Retinal pigment epithelial cell (primary cell): ENCODE measurements at regions not wholly inside any gene's neighbourhood (a gene's known extent, or its start where the extent isn't known, plus 50 kb on each side); places are given as distances from the start of the nearest gene placed in this dataset.

Experiments used
- DNase-seq: peaks from one replicate; pipeline ENCODE4 v3.0.0-alpha.2; 2010; ENCODE audit warnings: low read depth
- H3K4me3 ChIP-seq: 2 replicates; pipeline ENCODE4 v1.5.1; 2011; ENCODE audit warnings: mild to moderate bottlenecking, low read length, control low read depth, moderate library complexity
- TF ChIP-seq, protein P1 (sequence below): conservative IDR thresholded peaks from 2 replicates; pipeline ENCODE4 v1.5.1; 2011; ENCODE audit warnings: low read depth, low read length, control low read depth, inconsistent platforms

DNA sequence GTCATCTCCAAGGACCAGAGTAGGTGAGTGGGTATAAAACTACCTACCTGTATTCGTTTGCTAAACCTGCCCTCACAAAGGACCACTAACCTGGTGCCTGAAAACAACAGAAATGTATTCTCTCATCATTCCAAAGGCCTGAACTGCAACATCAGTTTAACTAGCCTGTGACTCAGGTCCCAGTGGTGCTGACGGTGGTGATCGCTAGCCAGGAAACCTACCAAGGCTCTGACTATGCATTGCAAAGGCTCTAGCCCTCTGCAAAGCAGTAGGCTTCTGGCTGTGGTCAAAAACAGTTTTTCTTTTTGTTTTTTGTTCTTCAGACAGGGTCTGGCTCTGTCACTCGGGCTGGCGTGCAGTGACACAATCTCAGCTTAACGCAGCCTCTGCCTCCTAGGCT lies 107.5 kb downstream of the NPTX2 start:
- DNase-seq, result no peak
- TF ChIP-seq, protein P1, sequence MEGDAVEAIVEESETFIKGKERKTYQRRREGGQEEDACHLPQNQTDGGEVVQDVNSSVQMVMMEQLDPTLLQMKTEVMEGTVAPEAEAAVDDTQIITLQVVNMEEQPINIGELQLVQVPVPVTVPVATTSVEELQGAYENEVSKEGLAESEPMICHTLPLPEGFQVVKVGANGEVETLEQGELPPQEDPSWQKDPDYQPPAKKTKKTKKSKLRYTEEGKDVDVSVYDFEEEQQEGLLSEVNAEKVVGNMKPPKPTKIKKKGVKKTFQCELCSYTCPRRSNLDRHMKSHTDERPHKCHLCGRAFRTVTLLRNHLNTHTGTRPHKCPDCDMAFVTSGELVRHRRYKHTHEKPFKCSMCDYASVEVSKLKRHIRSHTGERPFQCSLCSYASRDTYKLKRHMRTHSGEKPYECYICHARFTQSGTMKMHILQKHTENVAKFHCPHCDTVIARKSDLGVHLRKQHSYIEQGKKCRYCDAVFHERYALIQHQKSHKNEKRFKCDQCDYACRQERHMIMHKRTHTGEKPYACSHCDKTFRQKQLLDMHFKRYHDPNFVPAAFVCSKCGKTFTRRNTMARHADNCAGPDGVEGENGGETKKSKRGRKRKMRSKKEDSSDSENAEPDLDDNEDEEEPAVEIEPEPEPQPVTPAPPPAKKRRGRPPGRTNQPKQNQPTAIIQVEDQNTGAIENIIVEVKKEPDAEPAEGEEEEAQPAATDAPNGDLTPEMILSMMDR, result no peak
- H3K4me3 ChIP-seq, result no peak overlapping the region

DNA sequence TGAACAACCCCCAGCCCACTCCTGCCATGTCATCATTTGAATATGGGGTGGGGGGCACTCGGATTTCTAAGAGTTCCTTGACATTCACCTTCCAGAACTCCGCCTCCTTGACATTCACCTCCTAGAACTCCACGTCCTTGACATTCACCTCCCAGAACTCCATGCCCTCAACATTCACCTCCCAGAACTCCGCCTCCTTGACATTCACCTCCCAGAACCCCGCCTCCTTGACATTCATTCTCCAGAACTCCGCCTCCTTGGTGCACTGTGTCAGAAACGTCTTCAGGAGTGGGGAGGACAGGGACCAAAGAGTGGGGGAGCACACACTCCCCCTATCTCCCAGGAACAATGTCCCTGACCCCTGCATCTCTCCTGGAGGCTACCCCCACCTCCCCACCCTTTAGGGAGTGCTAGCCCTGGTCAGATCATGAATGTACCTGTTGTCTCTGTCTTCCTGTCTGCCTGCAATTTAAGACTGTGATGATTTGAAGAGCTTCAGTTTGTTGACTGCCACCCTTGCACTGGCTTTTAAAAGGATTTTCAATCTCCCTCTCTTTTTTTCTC lies 110.1 kb downstream of the NPTX2 start:
- no peak overlapping the region for H3K4me3 ChIP-seq
- no peak for DNase-seq
- TF ChIP-seq, protein P1, result no peak

DNA sequence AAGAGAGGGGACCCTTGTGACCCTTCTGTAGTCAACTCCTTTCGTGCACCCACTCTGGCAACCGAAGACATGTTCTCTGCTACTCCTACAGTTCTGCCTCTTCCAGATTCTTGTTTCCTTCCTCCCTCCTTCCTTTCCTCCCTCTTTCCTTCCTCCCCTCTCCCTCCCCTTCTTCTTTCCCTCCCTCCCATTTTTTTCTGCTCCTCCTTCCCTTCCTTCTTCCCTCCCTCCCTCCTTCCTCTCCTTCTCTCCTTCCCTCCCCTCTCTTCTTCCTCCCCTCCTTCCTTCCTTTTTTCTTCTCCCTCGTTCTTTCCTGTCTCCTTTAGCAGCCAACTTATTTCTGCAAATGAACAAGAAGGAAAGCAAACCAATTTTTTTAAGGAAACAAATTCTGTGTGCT lies 111.5 kb downstream of the NPTX2 start:
- no peak for DNase-seq
- TF ChIP-seq, protein P1, result no peak
- no peak overlapping the region for H3K4me3 ChIP-seq

DNA sequence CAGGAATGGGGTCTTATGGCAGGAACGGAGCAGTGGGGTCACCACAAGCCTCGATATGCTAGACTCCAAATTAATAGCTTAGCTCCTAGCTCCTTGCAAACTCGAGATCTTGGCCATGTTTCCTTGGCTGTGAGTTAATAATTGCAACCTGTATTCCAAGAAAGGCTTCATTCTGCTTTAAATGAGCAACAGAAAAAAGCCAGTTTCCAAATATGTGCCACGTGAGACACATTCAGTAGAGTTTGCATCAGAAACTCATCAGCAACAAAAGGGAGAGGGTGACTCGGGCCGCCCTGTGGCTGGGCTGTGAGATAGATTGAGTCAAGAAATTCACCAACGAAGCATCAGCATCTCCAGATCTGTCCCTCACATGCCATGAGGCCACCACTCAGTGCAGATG lies 112.0 kb downstream of the NPTX2 start:
- TF ChIP-seq, protein P1, result no peak
- DNase-seq, result no peak
- no peak overlapping the region for H3K4me3 ChIP-seq

DNA sequence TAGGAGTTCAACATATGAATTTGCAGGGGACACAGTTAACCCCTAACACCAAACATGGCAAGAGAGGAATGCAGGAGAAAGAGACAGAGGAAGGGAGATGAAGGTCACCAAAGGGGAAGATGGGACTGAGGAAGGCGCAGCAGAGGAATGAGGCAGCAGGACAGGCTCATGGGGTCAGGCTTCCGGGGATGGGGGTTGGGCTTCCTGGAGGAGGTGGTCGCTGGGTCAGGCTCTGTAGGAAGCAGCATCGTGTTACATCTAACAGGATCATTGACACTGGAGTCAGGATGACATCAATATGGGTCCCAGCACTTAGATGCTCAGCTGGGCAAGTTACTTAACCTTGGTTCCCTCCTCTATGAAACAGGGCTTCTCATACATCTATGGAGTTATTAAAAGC lies 113.2 kb downstream of the NPTX2 start:
- DNase-seq, result no peak
- no peak overlapping the region for H3K4me3 ChIP-seq
- TF ChIP-seq, protein P1, result no peak

DNA sequence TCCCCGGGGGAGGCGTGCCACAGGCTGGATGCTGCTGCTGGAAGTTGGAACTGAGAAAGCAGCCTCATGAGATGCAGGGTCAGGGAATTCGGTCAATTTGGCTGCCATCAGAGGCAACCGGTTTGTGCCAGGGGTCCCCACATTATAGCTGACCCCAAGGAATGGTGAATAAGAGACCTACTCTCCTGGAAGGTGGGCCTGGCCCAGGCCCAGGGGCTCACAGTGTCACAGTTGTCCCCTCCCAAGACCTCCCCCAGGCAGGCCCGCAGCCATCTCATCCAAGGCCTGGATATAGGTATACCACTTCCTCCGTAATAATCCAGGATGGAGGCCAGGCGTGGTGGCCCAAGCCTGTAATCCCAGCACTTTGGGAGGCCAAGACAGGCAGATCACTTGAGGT lies 114.6 kb downstream of the NPTX2 start:
- no peak for DNase-seq
- TF ChIP-seq, protein P1, result no peak
- no peak overlapping the region for H3K4me3 ChIP-seq

DNA sequence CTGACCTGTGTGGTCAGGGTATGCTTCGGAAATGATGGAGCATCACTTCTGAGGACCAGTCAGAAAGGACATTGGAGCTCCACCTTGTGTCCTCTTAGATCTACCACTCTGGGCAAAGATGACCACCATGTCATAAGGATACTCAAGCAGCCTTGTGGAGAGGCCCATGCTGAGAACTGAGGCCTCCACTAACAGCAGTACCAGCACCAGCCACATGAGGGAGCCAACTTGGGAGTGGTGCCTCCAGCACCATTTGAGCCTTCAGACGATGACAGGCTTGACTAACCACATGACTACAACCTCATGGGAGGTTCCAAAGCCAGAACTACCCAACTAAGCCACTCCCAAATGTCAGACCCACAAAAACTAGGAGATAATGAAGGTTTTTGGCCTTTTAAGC lies 116.0 kb downstream of the NPTX2 start:
- no peak for DNase-seq
- TF ChIP-seq, protein P1, result peak; percentile 63
- no peak overlapping the region for H3K4me3 ChIP-seq
